ENCODE measurements at regions not wholly inside any gene's neighbourhood (a gene's known extent, or its start where the extent isn't known, plus 50 kb on each side); places are given as distances from the start of the nearest gene placed in this dataset.

DNA sequence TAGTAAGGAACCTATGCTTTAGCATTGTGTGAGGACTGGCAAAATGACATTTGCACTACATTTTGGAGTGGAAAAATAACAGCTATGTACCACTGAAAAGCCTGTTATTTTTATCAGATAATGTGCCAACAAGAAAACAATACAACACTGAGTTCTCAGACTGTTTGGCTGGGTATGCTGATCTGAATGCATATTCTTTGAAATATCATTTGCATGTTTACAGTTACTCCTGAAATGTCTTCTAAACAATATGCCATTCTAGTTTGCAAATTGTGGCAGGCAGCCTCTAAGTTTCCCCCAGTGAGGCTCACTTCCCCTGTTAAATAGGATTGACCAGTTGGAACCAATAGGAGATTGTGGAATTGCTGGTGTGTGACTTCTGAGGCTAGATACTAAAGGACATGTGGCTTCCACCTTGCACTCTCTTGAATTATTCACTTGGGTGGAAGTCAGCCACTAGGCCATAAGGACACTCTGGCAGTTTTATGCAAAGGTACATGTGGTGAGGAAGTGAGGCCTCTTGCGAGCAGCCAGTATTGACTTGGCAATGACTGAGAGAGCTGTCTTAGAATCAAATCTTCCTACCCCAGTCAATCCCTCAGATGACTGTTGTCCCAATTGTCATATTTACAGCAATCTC is 250.4 kb upstream of the PCSK5 start:
- no peaks in the 10 kb centered on the region for H3K4me1 ChIP-seq (ENCODE audit: control insufficient read depth, insufficient read depth, low read length)
- intact Hi-C loops (cut with micrococcal nuclease; ENCODE audit: unreplicated experiment) (no loop called here), in situ Hi-C loops (cut with HindIII; ENCODE audit: low pct_unique_long_range_greater_than_20kb, low sequenced_read_pairs) (no loop called here)
- no peak for ATAC-seq
- no TSS peak for BruUV-seq (replicated peaks)
- H3K27ac ChIP-seq (ENCODE audit: low read length) = no peak overlapping the region
- POLR2A ChIA-PET = no interaction called here
- no peak for TF ChIP-seq POLR2AphosphoS5 (IDR thresholded peaks at IDR 0.05; ENCODE audit: low read depth, low read length)
- no peak for TF ChIP-seq SIN3A (IDR thresholded peaks at IDR 0.05; ENCODE audit: borderline replicate concordance, insufficient read depth, low read depth, low read length)
- TF ChIP-seq, protein P1, sequence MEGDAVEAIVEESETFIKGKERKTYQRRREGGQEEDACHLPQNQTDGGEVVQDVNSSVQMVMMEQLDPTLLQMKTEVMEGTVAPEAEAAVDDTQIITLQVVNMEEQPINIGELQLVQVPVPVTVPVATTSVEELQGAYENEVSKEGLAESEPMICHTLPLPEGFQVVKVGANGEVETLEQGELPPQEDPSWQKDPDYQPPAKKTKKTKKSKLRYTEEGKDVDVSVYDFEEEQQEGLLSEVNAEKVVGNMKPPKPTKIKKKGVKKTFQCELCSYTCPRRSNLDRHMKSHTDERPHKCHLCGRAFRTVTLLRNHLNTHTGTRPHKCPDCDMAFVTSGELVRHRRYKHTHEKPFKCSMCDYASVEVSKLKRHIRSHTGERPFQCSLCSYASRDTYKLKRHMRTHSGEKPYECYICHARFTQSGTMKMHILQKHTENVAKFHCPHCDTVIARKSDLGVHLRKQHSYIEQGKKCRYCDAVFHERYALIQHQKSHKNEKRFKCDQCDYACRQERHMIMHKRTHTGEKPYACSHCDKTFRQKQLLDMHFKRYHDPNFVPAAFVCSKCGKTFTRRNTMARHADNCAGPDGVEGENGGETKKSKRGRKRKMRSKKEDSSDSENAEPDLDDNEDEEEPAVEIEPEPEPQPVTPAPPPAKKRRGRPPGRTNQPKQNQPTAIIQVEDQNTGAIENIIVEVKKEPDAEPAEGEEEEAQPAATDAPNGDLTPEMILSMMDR (IDR thresholded peaks at IDR 0.05) = no peak
- no peak for TF ChIP-seq TCF7L2 (IDR thresholded peaks at IDR 0.05; ENCODE audit: low read depth, low read length)
- TF ChIP-seq, protein P2, sequence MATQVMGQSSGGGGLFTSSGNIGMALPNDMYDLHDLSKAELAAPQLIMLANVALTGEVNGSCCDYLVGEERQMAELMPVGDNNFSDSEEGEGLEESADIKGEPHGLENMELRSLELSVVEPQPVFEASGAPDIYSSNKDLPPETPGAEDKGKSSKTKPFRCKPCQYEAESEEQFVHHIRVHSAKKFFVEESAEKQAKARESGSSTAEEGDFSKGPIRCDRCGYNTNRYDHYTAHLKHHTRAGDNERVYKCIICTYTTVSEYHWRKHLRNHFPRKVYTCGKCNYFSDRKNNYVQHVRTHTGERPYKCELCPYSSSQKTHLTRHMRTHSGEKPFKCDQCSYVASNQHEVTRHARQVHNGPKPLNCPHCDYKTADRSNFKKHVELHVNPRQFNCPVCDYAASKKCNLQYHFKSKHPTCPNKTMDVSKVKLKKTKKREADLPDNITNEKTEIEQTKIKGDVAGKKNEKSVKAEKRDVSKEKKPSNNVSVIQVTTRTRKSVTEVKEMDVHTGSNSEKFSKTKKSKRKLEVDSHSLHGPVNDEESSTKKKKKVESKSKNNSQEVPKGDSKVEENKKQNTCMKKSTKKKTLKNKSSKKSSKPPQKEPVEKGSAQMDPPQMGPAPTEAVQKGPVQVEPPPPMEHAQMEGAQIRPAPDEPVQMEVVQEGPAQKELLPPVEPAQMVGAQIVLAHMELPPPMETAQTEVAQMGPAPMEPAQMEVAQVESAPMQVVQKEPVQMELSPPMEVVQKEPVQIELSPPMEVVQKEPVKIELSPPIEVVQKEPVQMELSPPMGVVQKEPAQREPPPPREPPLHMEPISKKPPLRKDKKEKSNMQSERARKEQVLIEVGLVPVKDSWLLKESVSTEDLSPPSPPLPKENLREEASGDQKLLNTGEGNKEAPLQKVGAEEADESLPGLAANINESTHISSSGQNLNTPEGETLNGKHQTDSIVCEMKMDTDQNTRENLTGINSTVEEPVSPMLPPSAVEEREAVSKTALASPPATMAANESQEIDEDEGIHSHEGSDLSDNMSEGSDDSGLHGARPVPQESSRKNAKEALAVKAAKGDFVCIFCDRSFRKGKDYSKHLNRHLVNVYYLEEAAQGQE (IDR thresholded peaks at IDR 0.05; ENCODE audit: insufficient read depth in 1 of 2, low read depth in 2 of 2, low read length in 1 of 2) = no peak
- H3K27me3 ChIP-seq (ENCODE audit: control insufficient read depth, insufficient read depth, low read length) = no peaks in the 10 kb centered on the region
- CTCF ChIA-PET = no interaction called here
- no peak overlapping the region for H3K4me3 ChIP-seq (ENCODE audit: low read depth in 2 of 2, low read length in 2 of 2)
- no peaks in the 10 kb centered on the region for H3K36me3 ChIP-seq (ENCODE audit: control insufficient read depth, insufficient read depth, low read length)
- DNase-seq (ENCODE audit: low read depth, low spot score) = no peak
- H3K9me3 ChIP-seq (ENCODE audit: control insufficient read depth, insufficient read depth, low read depth, low read length) = no peaks in the 10 kb centered on the region

DNA sequence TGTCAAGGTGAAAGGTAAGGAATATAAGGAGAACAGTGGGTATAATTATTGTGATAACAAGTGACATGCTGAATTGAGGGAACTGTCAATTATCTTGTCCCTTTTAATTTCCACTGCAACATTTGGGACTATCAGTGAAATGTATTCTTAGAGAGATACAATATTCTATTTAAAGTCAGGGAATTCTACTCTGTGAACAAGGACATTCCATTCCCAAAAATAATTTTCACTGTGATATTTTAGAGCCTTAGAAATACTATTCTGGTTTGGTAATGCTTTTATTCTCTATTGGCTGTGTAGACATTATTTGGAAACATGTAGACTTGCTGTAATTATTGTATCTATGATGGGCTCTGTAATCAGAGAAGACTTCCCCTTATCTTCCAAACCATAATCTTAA is 248.0 kb upstream of the PCSK5 start:
- Histone ChIP-seq H3K36me3 (ENCODE audit: control insufficient read depth, insufficient read depth, low read length) (no peaks in the 10 kb centered on the region), H3K9me3 (ENCODE audit: control insufficient read depth, insufficient read depth, low read depth, low read length) (no peaks in the 10 kb centered on the region), H3K4me1 (ENCODE audit: control insufficient read depth, insufficient read depth, low read length) (no peaks in the 10 kb centered on the region), H3K27ac (ENCODE audit: low read length) (no peak overlapping the region), H3K27me3 (ENCODE audit: control insufficient read depth, insufficient read depth, low read length) (no peaks in the 10 kb centered on the region), H3K4me3 (ENCODE audit: low read depth in 2 of 2, low read length in 2 of 2) (no peak overlapping the region)
- no peak for DNase-seq (ENCODE audit: low read depth, low spot score)
- intact Hi-C loops (cut with micrococcal nuclease; ENCODE audit: unreplicated experiment) = no loop called here
- no TSS peak for BruUV-seq (replicated peaks)
- TF ChIP-seq, protein P1 (IDR thresholded peaks at IDR 0.05) = no peak
- TF ChIP-seq SIN3A (IDR thresholded peaks at IDR 0.05; ENCODE audit: borderline replicate concordance, insufficient read depth, low read depth, low read length) (no peak), TCF7L2 (IDR thresholded peaks at IDR 0.05; ENCODE audit: low read depth, low read length) (no peak), POLR2AphosphoS5 (IDR thresholded peaks at IDR 0.05; ENCODE audit: low read depth, low read length) (no peak)
- TF ChIP-seq, protein P2 (IDR thresholded peaks at IDR 0.05; ENCODE audit: insufficient read depth in 1 of 2, low read depth in 2 of 2, low read length in 1 of 2) = no peak
- no peak for ATAC-seq
- in situ Hi-C loops (cut with HindIII; ENCODE audit: low pct_unique_long_range_greater_than_20kb, low sequenced_read_pairs) = no loop called here
- ChIA-PET CTCF (no interaction called here), POLR2A (interaction anchor here (0.6 kb wide), 1 partner anchor 93 kb away, joined by 3 read pairs; no protein-coding TSS in a partner anchor)
